ENCODE measurements at regions not wholly inside any gene's neighbourhood (a gene's known extent, or its start where the extent isn't known, plus 50 kb on each side); places are given as distances from the start of the nearest gene placed in this dataset.

DNA sequence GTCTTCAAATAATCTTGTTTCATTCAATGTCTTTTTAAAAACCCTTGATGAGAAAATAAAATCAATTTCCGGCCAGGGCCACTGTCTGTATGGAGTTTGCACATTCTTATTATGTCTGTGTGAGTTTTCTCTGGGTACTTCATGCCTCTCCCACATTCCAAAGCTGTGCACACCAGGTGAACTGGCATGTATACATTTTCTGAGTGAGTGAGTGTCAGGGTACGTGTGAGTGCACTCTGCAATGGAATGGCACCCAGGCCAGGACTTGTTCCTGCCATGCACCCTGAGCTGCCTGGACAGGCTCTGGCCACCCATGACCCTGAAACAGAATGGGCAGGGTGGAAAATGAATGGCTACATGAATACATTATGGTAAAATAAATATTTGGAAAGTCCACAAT is 61.3 kb downstream of the UBE2NL start:
- TF ChIP-seq, protein P1, sequence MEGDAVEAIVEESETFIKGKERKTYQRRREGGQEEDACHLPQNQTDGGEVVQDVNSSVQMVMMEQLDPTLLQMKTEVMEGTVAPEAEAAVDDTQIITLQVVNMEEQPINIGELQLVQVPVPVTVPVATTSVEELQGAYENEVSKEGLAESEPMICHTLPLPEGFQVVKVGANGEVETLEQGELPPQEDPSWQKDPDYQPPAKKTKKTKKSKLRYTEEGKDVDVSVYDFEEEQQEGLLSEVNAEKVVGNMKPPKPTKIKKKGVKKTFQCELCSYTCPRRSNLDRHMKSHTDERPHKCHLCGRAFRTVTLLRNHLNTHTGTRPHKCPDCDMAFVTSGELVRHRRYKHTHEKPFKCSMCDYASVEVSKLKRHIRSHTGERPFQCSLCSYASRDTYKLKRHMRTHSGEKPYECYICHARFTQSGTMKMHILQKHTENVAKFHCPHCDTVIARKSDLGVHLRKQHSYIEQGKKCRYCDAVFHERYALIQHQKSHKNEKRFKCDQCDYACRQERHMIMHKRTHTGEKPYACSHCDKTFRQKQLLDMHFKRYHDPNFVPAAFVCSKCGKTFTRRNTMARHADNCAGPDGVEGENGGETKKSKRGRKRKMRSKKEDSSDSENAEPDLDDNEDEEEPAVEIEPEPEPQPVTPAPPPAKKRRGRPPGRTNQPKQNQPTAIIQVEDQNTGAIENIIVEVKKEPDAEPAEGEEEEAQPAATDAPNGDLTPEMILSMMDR (IDR thresholded peaks at IDR 0.05; ENCODE audit: insufficient read depth, low read length), result no peak
- TF ChIP-seq, protein P2, sequence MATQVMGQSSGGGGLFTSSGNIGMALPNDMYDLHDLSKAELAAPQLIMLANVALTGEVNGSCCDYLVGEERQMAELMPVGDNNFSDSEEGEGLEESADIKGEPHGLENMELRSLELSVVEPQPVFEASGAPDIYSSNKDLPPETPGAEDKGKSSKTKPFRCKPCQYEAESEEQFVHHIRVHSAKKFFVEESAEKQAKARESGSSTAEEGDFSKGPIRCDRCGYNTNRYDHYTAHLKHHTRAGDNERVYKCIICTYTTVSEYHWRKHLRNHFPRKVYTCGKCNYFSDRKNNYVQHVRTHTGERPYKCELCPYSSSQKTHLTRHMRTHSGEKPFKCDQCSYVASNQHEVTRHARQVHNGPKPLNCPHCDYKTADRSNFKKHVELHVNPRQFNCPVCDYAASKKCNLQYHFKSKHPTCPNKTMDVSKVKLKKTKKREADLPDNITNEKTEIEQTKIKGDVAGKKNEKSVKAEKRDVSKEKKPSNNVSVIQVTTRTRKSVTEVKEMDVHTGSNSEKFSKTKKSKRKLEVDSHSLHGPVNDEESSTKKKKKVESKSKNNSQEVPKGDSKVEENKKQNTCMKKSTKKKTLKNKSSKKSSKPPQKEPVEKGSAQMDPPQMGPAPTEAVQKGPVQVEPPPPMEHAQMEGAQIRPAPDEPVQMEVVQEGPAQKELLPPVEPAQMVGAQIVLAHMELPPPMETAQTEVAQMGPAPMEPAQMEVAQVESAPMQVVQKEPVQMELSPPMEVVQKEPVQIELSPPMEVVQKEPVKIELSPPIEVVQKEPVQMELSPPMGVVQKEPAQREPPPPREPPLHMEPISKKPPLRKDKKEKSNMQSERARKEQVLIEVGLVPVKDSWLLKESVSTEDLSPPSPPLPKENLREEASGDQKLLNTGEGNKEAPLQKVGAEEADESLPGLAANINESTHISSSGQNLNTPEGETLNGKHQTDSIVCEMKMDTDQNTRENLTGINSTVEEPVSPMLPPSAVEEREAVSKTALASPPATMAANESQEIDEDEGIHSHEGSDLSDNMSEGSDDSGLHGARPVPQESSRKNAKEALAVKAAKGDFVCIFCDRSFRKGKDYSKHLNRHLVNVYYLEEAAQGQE (IDR thresholded peaks at IDR 0.05; ENCODE audit: insufficient replicate concordance, low read depth), result no peak
- TF ChIP-seq POLR2AphosphoS5 (IDR thresholded peaks at IDR 0.05; ENCODE audit: low read depth), result no peak
- TF ChIP-seq GABPA (IDR thresholded peaks at IDR 0.05; ENCODE audit: low read depth), result no peak

Measured in HL-60 (cell line).